ENCODE measurements at regions not wholly inside any gene's neighbourhood (a gene's known extent, or its start where the extent isn't known, plus 50 kb on each side); places are given as distances from the start of the nearest gene placed in this dataset.

GRCh38 chr6:119647309-119647708, 297.7 kb upstream of the MAN1A1 start (continued):
- no peak for TF ChIP-seq PRDM2 (tag by site-specific recombination; IDR thresholded peaks at IDR 0.05; ENCODE audit: borderline replicate concordance)

GRCh38 chr6:119643876-119644275, 294.3 kb upstream of the MAN1A1 start:
- CTCF ChIA-PET = interaction anchor here (0.6 to 0.7 kb wide), 2 partner anchors 292 to 739 kb away, joined by 3 to 4 read pairs; no protein-coding TSS in a partner anchor
- TF ChIP-seq ZNF184 (tag by site-specific recombination; IDR thresholded peaks at IDR 0.05) (no peak), ZIC2 (tag by site-specific recombination; IDR thresholded peaks at IDR 0.05) (no peak), PRDM10 (tag by site-specific recombination; IDR thresholded peaks at IDR 0.05) (no peak), BCL11A (tag by site-specific recombination; IDR thresholded peaks at IDR 0.05; ENCODE audit: low read depth) (no peak), ZFP37 (tag by site-specific recombination; IDR thresholded peaks at IDR 0.05) (no peak), SCRT2 (tag by site-specific recombination; IDR thresholded peaks at IDR 0.05) (no peak), ZNF302 (tag by site-specific recombination; IDR thresholded peaks at IDR 0.05; ENCODE audit: low read depth) (no peak), GLI4 (tag by site-specific recombination; IDR thresholded peaks at IDR 0.05) (no peak), ZNF354C (tag by site-specific recombination; IDR thresholded peaks at IDR 0.05; ENCODE audit: borderline replicate concordance, low read depth) (no peak)
- Histone ChIP-seq H3K4me3 (ENCODE audit: low read depth, low read length) (no peak overlapping the region), H3K9me3 (ENCODE audit: control insufficient read depth, insufficient read depth, low read depth, low read length) (no peaks in the 10 kb centered on the region), H3K27ac (ENCODE audit: extremely low read depth, low read depth, low read length) (no peak overlapping the region), H3K4me1 (ENCODE audit: control insufficient read depth, insufficient read depth, low read length) (no peaks in the 10 kb centered on the region), H3K36me3 (ENCODE audit: control insufficient read depth in 2 of 2, insufficient read depth in 1 of 2, low read length in 2 of 2) (no peaks in the 10 kb centered on the region)
- POLR2A ChIA-PET = no interaction called here

GRCh38 chr6:119637768-119638167, 288.2 kb upstream of the MAN1A1 start:
- POLR2A ChIA-PET = no interaction called here
- CTCF ChIA-PET = interaction anchor here (0.6 kb wide), 1 partner anchor 1721 kb away, joined by 4 read pairs; no protein-coding TSS in a partner anchor
- H3K9me3 ChIP-seq (ENCODE audit: control insufficient read depth, insufficient read depth, low read depth, low read length) = no peaks in the 10 kb centered on the region
- no peak overlapping the region for H3K27ac ChIP-seq (ENCODE audit: extremely low read depth, low read depth, low read length)
- H3K4me3 ChIP-seq (ENCODE audit: low read depth, low read length) = no peak overlapping the region
- H3K4me1 ChIP-seq (ENCODE audit: control insufficient read depth, insufficient read depth, low read length) = no peaks in the 10 kb centered on the region
- no peaks in the 10 kb centered on the region for H3K36me3 ChIP-seq (ENCODE audit: control insufficient read depth in 2 of 2, insufficient read depth in 1 of 2, low read length in 2 of 2)
- no peak for TF ChIP-seq ZNF10 (tag by site-specific recombination; IDR thresholded peaks at IDR 0.05)
- no peak for TF ChIP-seq ZNF416 (tag by site-specific recombination; IDR thresholded peaks at IDR 0.05)
- no peak for TF ChIP-seq ZNF513 (tag by site-specific recombination; IDR thresholded peaks at IDR 0.05)
- TF ChIP-seq ZNF623 (tag by site-specific recombination; IDR thresholded peaks at IDR 0.05) = no peak
- TF ChIP-seq ZNF621 (tag by site-specific recombination; IDR thresholded peaks at IDR 0.05) = no peak
- TF ChIP-seq ZBTB7A (tag by site-specific recombination; IDR thresholded peaks at IDR 0.05; ENCODE audit: low read depth) = no peak
- no peak for TF ChIP-seq ZNF114 (tag by site-specific recombination; IDR thresholded peaks at IDR 0.05)
- TF ChIP-seq IKZF3 (tag by site-specific recombination; IDR thresholded peaks at IDR 0.05) = no peak
- no peak for TF ChIP-seq ZBTB1 (tag by site-specific recombination; IDR thresholded peaks at IDR 0.05)
- TF ChIP-seq SCRT2 (tag by site-specific recombination; IDR thresholded peaks at IDR 0.05) = no peak
- TF ChIP-seq FEZF1 (tag by site-specific recombination; IDR thresholded peaks at IDR 0.05) = no peak
- no peak for TF ChIP-seq BCL11B (tag by site-specific recombination; IDR thresholded peaks at IDR 0.05; ENCODE audit: low read depth)

Measured in HEK293 (cell line).